ENCODE measurements at regions not wholly inside any gene's neighbourhood (a gene's known extent, or its start where the extent isn't known, plus 50 kb on each side); places are given as distances from the start of the nearest gene placed in this dataset.

GRCh38 chr1:58928514-58928913 lies 144.7 kb upstream of the JUN start:
- Histone ChIP-seq H3K4me3 (no peak overlapping the region), H3K27me3 (no peaks in the 10 kb centered on the region), H3K4me1 (ENCODE audit: insufficient read depth) (no peaks in the 10 kb centered on the region), H3K9me3 (no peaks in the 10 kb centered on the region), H3K27ac (no peak overlapping the region), H3K36me3 (no peaks in the 10 kb centered on the region)
- no peak for TF ChIP-seq CTCF (IDR thresholded peaks at IDR 0.05)
- TF ChIP-seq POLR2A (IDR thresholded peaks at IDR 0.05) = no peak
- TF ChIP-seq EP300 (IDR thresholded peaks at IDR 0.05) = no peak
- WGBS, 3 donors = 91 to 94% (median 91%) methylated on average over 6 of the region's 6 CpGs
- no peak for DNase-seq
- intact Hi-C loops (cut with DNase I) = no loop called here

- Histone ChIP-seq H3K9me3 (no peaks in the 10 kb centered on the region), H3K4me1 (ENCODE audit: insufficient read depth) (no peaks in the 10 kb centered on the region), H3K27ac (no peak overlapping the region), H3K27me3 (no peaks in the 10 kb centered on the region), H3K4me3 (no peak overlapping the region), H3K36me3 (no peaks in the 10 kb centered on the region)
- TF ChIP-seq EP300 (IDR thresholded peaks at IDR 0.05) (no peak), POLR2A (IDR thresholded peaks at IDR 0.05) (no peak), CTCF (IDR thresholded peaks at IDR 0.05) (no peak)
- intact Hi-C loops (cut with DNase I) = no loop called here
- 90 to 96% (median 92%) methylated on average over 11 of the region's 11 CpGs for WGBS, 3 donors
- no peak for DNase-seq
Measured at GRCh38 chr1:58929671-58930325, 146.0 kb upstream of the JUN start.

GRCh38 chr1:58931024-58931423 lies 147.2 kb upstream of the JUN start:
- H3K4me1 ChIP-seq (ENCODE audit: insufficient read depth) = no peaks in the 10 kb centered on the region
- DNase-seq = no peak
- TF ChIP-seq EP300 (IDR thresholded peaks at IDR 0.05) (no peak), POLR2A (IDR thresholded peaks at IDR 0.05) (no peak), CTCF (IDR thresholded peaks at IDR 0.05) (no peak)
- no peak overlapping the region for H3K27ac ChIP-seq
- 72 to 93% (median 88%) methylated on average over 2 of the region's 2 CpGs for WGBS, 3 donors
- H3K27me3 ChIP-seq = no peaks in the 10 kb centered on the region
- H3K9me3 ChIP-seq = no peaks in the 10 kb centered on the region
- intact Hi-C loops (cut with DNase I) = no loop called here
- H3K36me3 ChIP-seq = no peaks in the 10 kb centered on the region
- H3K4me3 ChIP-seq = no peak overlapping the region

- 81 to 87% (median 81%) methylated on average over 6 of the region's 6 CpGs for WGBS, 3 donors
- no peak overlapping the region for H3K27ac ChIP-seq
- no peaks in the 10 kb centered on the region for H3K4me1 ChIP-seq (ENCODE audit: insufficient read depth)
- intact Hi-C loops (cut with DNase I) = no loop called here
- TF ChIP-seq CTCF (IDR thresholded peaks at IDR 0.05) (no peak), POLR2A (IDR thresholded peaks at IDR 0.05) (no peak), EP300 (IDR thresholded peaks at IDR 0.05) (no peak)
- no peaks in the 10 kb centered on the region for H3K9me3 ChIP-seq
- no peak for DNase-seq
- H3K27me3 ChIP-seq = no peaks in the 10 kb centered on the region
- H3K4me3 ChIP-seq = no peak overlapping the region
- no peaks in the 10 kb centered on the region for H3K36me3 ChIP-seq
Measured at GRCh38 chr1:58931756-58932155, 147.9 kb upstream of the JUN start.

Data from ovary (tissue), 7 donors.